Hepatocyte (in vitro differentiated cells): ENCODE measurements at regions not wholly inside any gene's neighbourhood (a gene's known extent, or its start where the extent isn't known, plus 50 kb on each side); places are given as distances from the start of the nearest gene placed in this dataset.

Experiments
- DNase-seq: peaks from one replicate; pipeline ENCODE4 v3.0.0-alpha.2; 2016; ENCODE audit warnings: low spot score
- H2AFZ ChIP-seq: fragments of 200-600 bp; sonication (generic); 2 replicates; pipeline ENCODE4 v1.6.0; 2016; ENCODE audit warnings: antibody characterized with exemption, mild to moderate bottlenecking
- H3K27ac ChIP-seq: fragments of 200-600 bp; sonication (generic); 2 replicates; pipeline ENCODE4 v1.5.1; 2016; ENCODE audit warnings: mild to moderate bottlenecking
- H3K27me3 ChIP-seq: fragments of 200-600 bp; sonication (generic); 2 replicates; pipeline ENCODE4 v1.6.1; 2016
- H3K36me3 ChIP-seq: fragments of 200-600 bp; sonication (generic); replicated peaks from 2 replicates; pipeline ENCODE4 v1.5.1; 2016; ENCODE audit warnings: low read depth; ENCODE audit not compliant: insufficient read depth
- H3K4me1 ChIP-seq: fragments of 200-600 bp; sonication (generic); 2 replicates; pipeline ENCODE4 v1.5.1; 2016; ENCODE audit warnings: mild to moderate bottlenecking, moderate library complexity; ENCODE audit not compliant: insufficient read depth
- H3K4me2 ChIP-seq: fragments of 200-600 bp; sonication (generic); 2 replicates; pipeline ENCODE4 v1.6.0; 2016
- H3K4me3 ChIP-seq: fragments of 200-600 bp; sonication (generic); 2 replicates; pipeline ENCODE4 v1.5.1; 2016; ENCODE audit warnings: mild to moderate bottlenecking
- H3K79me2 ChIP-seq: fragments of 200-600 bp; sonication (generic); 2 replicates; pipeline ENCODE4 v1.6.0; 2017; ENCODE audit warnings: mild to moderate bottlenecking
- H3K9me2 ChIP-seq: fragments of 200-600 bp; sonication (generic); replicated peaks from 2 replicates; pipeline ENCODE4 v1.6.0; 2017; ENCODE audit warnings: mild to moderate bottlenecking; ENCODE audit not compliant: insufficient read depth
- H3K9me3 ChIP-seq: fragments of 200-600 bp; sonication (generic); 2 replicates; pipeline ENCODE4 v1.5.1; 2016; ENCODE audit warnings: low read depth, mild to moderate bottlenecking
- H4K20me1 ChIP-seq: fragments of 200-600 bp; sonication (generic); 2 replicates; pipeline ENCODE4 v1.6.0; 2016; ENCODE audit warnings: mild to moderate bottlenecking; ENCODE audit not compliant: insufficient read depth, poor library complexity, severe bottlenecking
- CTCF ChIP-seq: fragments of 200-600 bp; sonication (generic); IDR thresholded peaks from 2 replicates; pipeline ENCODE4 v1.5.1; 2016; ENCODE audit warnings: antibody characterized with exemption, mild to moderate bottlenecking; ENCODE audit not compliant: poor library complexity
- EZH2 ChIP-seq: fragments of 200-600 bp; sonication (generic); IDR thresholded peaks from 2 replicates; pipeline ENCODE4 v1.6.1; 2016; ENCODE audit warnings: antibody characterized with exemption, mild to moderate bottlenecking, borderline replicate concordance
- EZH2phosphoT487 ChIP-seq: fragments of 200-600 bp; sonication (generic); IDR thresholded peaks from one replicate; pipeline ENCODE4 v1.6.1; 2018; ENCODE audit warnings: antibody characterized with exemption, mild to moderate bottlenecking, low read depth, moderate library complexity; ENCODE audit not compliant: unreplicated experiment, severe bottlenecking
- WGBS: methylation state at CpG from one replicate; pipeline ENCODE4 v1.1.6; 2016; ENCODE audit warnings: low lambda C conversion rate; ENCODE audit errors: missing lambda C conversion rate; 5-methylcytosine and 5-hydroxymethylcytosine counted together

- Histone ChIP-seq H3K4me3 (no peak overlapping the region), H3K4me1 (no peaks in the 10 kb centered on the region), H3K79me2 (no peaks in the 10 kb centered on the region), H3K27ac (no peak overlapping the region), H3K27me3 (no peaks in the 10 kb centered on the region), H2AFZ (no peak overlapping the region), H3K36me3 (no peaks in the 10 kb centered on the region), H3K4me2 (no peak overlapping the region), H3K9me3 (no peaks in the 10 kb centered on the region), H4K20me1 (no peaks in the 10 kb centered on the region), H3K9me2 (no peaks in the 10 kb centered on the region)
- 93% methylated on average over 4 of the region's 4 CpGs for WGBS
- TF ChIP-seq EZH2phosphoT487 = no peak
- no peak for TF ChIP-seq CTCF
- TF ChIP-seq EZH2 = no peak
- no peak for DNase-seq
Observed at GRCh38 chr2:22326250-22326649, 1058.7 kb upstream of the KLHL29 start.

GRCh38 chr2:22329211-22330154 is 1055.5 kb upstream of the KLHL29 start:
- no peak overlapping the region for H2AFZ ChIP-seq
- no peak for TF ChIP-seq EZH2phosphoT487
- TF ChIP-seq EZH2 = no peak
- no peak for TF ChIP-seq CTCF
- no peaks in the 10 kb centered on the region for H3K79me2 ChIP-seq
- no peaks in the 10 kb centered on the region for H4K20me1 ChIP-seq
- peak; percentile 4 for DNase-seq
- no peaks in the 10 kb centered on the region for H3K27me3 ChIP-seq
- no peaks in the 10 kb centered on the region for H3K36me3 ChIP-seq
- no peak overlapping the region for H3K27ac ChIP-seq
- H3K9me3 ChIP-seq = no peaks in the 10 kb centered on the region
- no peak overlapping the region for H3K4me3 ChIP-seq
- H3K9me2 ChIP-seq = no peaks in the 10 kb centered on the region
- WGBS = 88% methylated on average over 10 of the region's 10 CpGs
- no peak overlapping the region for H3K4me2 ChIP-seq
- no peaks in the 10 kb centered on the region for H3K4me1 ChIP-seq

- no peak overlapping the region for H3K4me2 ChIP-seq
- TF ChIP-seq EZH2phosphoT487 (no peak), CTCF (no peak), EZH2 (no peak)
- H3K36me3 ChIP-seq = no peaks in the 10 kb centered on the region
- H3K4me3 ChIP-seq = no peak overlapping the region
- no peaks in the 10 kb centered on the region for H3K4me1 ChIP-seq
- no peak overlapping the region for H3K27ac ChIP-seq
- H3K27me3 ChIP-seq = no peaks in the 10 kb centered on the region
- DNase-seq = no peak
- no peaks in the 10 kb centered on the region for H3K9me3 ChIP-seq
- no peak overlapping the region for H2AFZ ChIP-seq
- H3K79me2 ChIP-seq = no peaks in the 10 kb centered on the region
- WGBS = 72% methylated on average over 2 of the region's 2 CpGs
- no peaks in the 10 kb centered on the region for H4K20me1 ChIP-seq
- no peaks in the 10 kb centered on the region for H3K9me2 ChIP-seq
Observed at GRCh38 chr2:22336414-22336813, 1048.6 kb upstream of the KLHL29 start.
